MM.1S (cell line): ENCODE measurements at regions not wholly inside any gene's neighbourhood (a gene's known extent, or its start where the extent isn't known, plus 50 kb on each side); places are given as distances from the start of the nearest gene placed in this dataset.

Experiments
- DNase-seq: peaks from one replicate; pipeline ENCODE4 v3.0.0-alpha.2; 2015
- H2AFZ ChIP-seq: fragments of 300-600 bp; sonication (generic); 2 replicates; pipeline ENCODE4 v1.6.0; 2016; ENCODE audit warnings: antibody characterized with exemption, low read length
- H3F3A ChIP-seq: fragments of 300-600 bp; sonication (generic); 2 replicates; pipeline ENCODE4 v1.6.1; 2016; ENCODE audit warnings: mild to moderate bottlenecking, antibody characterized with exemption, low read length, moderate library complexity, mixed read lengths; ENCODE audit not compliant: insufficient read depth
- H3K27ac ChIP-seq: fragments of 300-600 bp; sonication (generic); 2 replicates; pipeline ENCODE4 v1.5.1; 2016; ENCODE audit warnings: mild to moderate bottlenecking, low read length
- H3K27me3 ChIP-seq: fragments of 300-600 bp; sonication (generic); replicated peaks from 2 replicates; pipeline ENCODE4 v1.6.0; 2016; ENCODE audit warnings: low read length; ENCODE audit not compliant: insufficient read depth
- H3K36me3 ChIP-seq: fragments of 300-600 bp; sonication (generic); replicated peaks from 2 replicates; pipeline ENCODE4 v1.6.1; 2016; ENCODE audit warnings: mild to moderate bottlenecking, low read length, mixed read lengths; ENCODE audit not compliant: insufficient read depth
- H3K4me1 ChIP-seq: fragments of 300-600 bp; sonication (generic); 2 replicates; pipeline ENCODE4 v1.6.1; 2016; ENCODE audit warnings: low read length, mixed read lengths
- H3K4me2 ChIP-seq: fragments of 300-600 bp; sonication (generic); 2 replicates; pipeline ENCODE4 v1.6.0; 2016; ENCODE audit warnings: low read depth, low read length
- H3K4me3 ChIP-seq: fragments of 300-600 bp; sonication (generic); 2 replicates; pipeline ENCODE4 v1.5.1; 2016; ENCODE audit warnings: low read length, mixed read lengths
- H3K79me2 ChIP-seq: fragments of 300-600 bp; sonication (generic); 2 replicates; pipeline ENCODE4 v1.6.1; 2016; ENCODE audit warnings: mixed run types, low read length, mixed read lengths
- H3K9ac ChIP-seq: fragments of 300-600 bp; sonication (generic); 2 replicates; pipeline ENCODE4 v1.6.1; 2016; ENCODE audit warnings: low read length, mixed read lengths
- H3K9me2 ChIP-seq: fragments of 300-600 bp; sonication (generic); replicated peaks from 2 replicates; pipeline ENCODE4 v1.6.1; 2016; ENCODE audit warnings: mild to moderate bottlenecking, low read length, mixed read lengths; ENCODE audit not compliant: insufficient read depth
- H3K9me3 ChIP-seq: fragments of 300-600 bp; sonication (generic); replicated peaks from 2 replicates; pipeline ENCODE4 v1.6.1; 2016; ENCODE audit warnings: mild to moderate bottlenecking, low read length, mixed read lengths; ENCODE audit not compliant: insufficient read depth
- H4K20me1 ChIP-seq: fragments of 300-600 bp; sonication (generic); 2 replicates; pipeline ENCODE4 v1.6.1; 2016; ENCODE audit warnings: mild to moderate bottlenecking, low read length, moderate library complexity, mixed read lengths; ENCODE audit not compliant: insufficient read depth
- CTCF ChIP-seq: fragments of 300-600 bp; sonication (generic); IDR thresholded peaks from 2 replicates; pipeline ENCODE4 v1.5.1; 2016; ENCODE audit warnings: antibody characterized with exemption, low read length, mixed read lengths
- EZH2 ChIP-seq: fragments of 300-600 bp; sonication (generic); optimal IDR thresholded peaks from 2 replicates; pipeline ENCODE3; 2017; ENCODE audit warnings: low read depth, mild to moderate bottlenecking, antibody characterized with exemption, low read length, mixed read lengths
- EZH2phosphoT487 ChIP-seq: fragments of 300-600 bp; sonication (generic); IDR thresholded peaks from 2 replicates; pipeline ENCODE4 v1.6.1; 2018; ENCODE audit warnings: antibody characterized with exemption, low read length

GRCh38 chr6:103699769-103700168 lies 1160.0 kb downstream of the HACE1 start:
- no peaks in the 10 kb centered on the region for H3K9me3 ChIP-seq
- no peak overlapping the region for H2AFZ ChIP-seq
- no peak overlapping the region for H3K27ac ChIP-seq
- H3K79me2 ChIP-seq, result no peaks in the 10 kb centered on the region
- no peak overlapping the region for H3K9ac ChIP-seq
- no peaks in the 10 kb centered on the region for H4K20me1 ChIP-seq
- H3K27me3 ChIP-seq, result no peaks in the 10 kb centered on the region
- no peaks in the 10 kb centered on the region for H3K36me3 ChIP-seq
- TF ChIP-seq CTCF, result no peak
- no peak for TF ChIP-seq EZH2phosphoT487
- no peak for TF ChIP-seq EZH2
- no peaks in the 10 kb centered on the region for H3F3A ChIP-seq
- H3K4me3 ChIP-seq, result no peak overlapping the region
- no peak for DNase-seq
- no peaks in the 10 kb centered on the region for H3K4me1 ChIP-seq
- H3K4me2 ChIP-seq, result no peak overlapping the region
- no peaks in the 10 kb centered on the region for H3K9me2 ChIP-seq

DNA sequence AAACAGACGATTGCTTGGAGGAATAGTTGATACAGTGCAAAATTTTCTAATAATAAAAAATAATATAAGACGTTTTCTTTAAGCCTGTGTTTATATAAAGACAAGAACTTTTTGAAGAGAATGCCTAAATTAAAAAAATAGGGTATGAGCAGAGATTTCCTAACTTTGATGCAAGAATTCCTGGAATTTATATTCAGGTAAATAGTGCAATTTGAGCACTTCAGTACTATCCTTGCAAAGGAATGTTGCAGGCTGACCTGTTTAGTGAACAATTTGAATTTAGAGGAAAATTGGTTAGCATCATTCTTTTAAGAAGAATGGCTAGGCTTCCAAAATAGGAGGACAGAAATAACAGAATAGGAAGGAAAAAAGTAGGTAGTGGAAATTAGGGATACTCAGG lies 1172.3 kb downstream of the HACE1 start:
- no peak overlapping the region for H3K27ac ChIP-seq
- no peak overlapping the region for H2AFZ ChIP-seq
- H3K9me2 ChIP-seq, result no peaks in the 10 kb centered on the region
- DNase-seq, result no peak
- H3K4me1 ChIP-seq, result no peaks in the 10 kb centered on the region
- H3K9me3 ChIP-seq, result no peaks in the 10 kb centered on the region
- no peak overlapping the region for H3K9ac ChIP-seq
- H3K27me3 ChIP-seq, result no peaks in the 10 kb centered on the region
- H4K20me1 ChIP-seq, result no peaks in the 10 kb centered on the region
- no peaks in the 10 kb centered on the region for H3K79me2 ChIP-seq
- H3F3A ChIP-seq, result no peaks in the 10 kb centered on the region
- no peak overlapping the region for H3K4me2 ChIP-seq
- no peak for TF ChIP-seq EZH2
- no peaks in the 10 kb centered on the region for H3K36me3 ChIP-seq
- H3K4me3 ChIP-seq, result no peak overlapping the region

GRCh38 chr6:103680116-103680515 lies 1179.6 kb downstream of the HACE1 start:
- Histone ChIP-seq H3K27ac (no peak overlapping the region), H3K4me2 (no peak overlapping the region), H3K27me3 (no peaks in the 10 kb centered on the region), H3K9me3 (no peaks in the 10 kb centered on the region), H2AFZ (0 out of 2 replicates have a peak overlapping the region, but pooled peaks have one; percentile 6), H3K79me2 (no peaks in the 10 kb centered on the region), H3K9ac (no peak overlapping the region), H4K20me1 (no peaks in the 10 kb centered on the region), H3K4me1 (no peaks in the 10 kb centered on the region), H3K36me3 (no peaks in the 10 kb centered on the region), H3K4me3 (no peak overlapping the region), H3F3A (no peaks in the 10 kb centered on the region), H3K9me2 (no peaks in the 10 kb centered on the region)
- peak; percentile 15 for DNase-seq
- TF ChIP-seq CTCF, result no peak
- TF ChIP-seq EZH2, result no peak
- TF ChIP-seq EZH2phosphoT487, result no peak

GRCh38 chr6:103677290-103677689 lies 1182.4 kb downstream of the HACE1 start:
- no peak for TF ChIP-seq EZH2phosphoT487
- no peak for TF ChIP-seq CTCF
- no peak for TF ChIP-seq EZH2
- Histone ChIP-seq H3K4me2 (no peak overlapping the region), H3K9me2 (no peaks in the 10 kb centered on the region), H3K9ac (no peak overlapping the region), H3K4me3 (no peak overlapping the region), H2AFZ (no peak overlapping the region), H3K27ac (no peak overlapping the region), H3F3A (no peaks in the 10 kb centered on the region), H3K79me2 (no peaks in the 10 kb centered on the region), H3K36me3 (no peaks in the 10 kb centered on the region), H3K4me1 (no peaks in the 10 kb centered on the region), H4K20me1 (no peaks in the 10 kb centered on the region), H3K27me3 (no peaks in the 10 kb centered on the region), H3K9me3 (no peaks in the 10 kb centered on the region)
- DNase-seq, result no peak
